ENCODE measurements at regions not wholly inside any gene's neighbourhood (a gene's known extent, or its start where the extent isn't known, plus 50 kb on each side); places are given as distances from the start of the nearest gene placed in this dataset.
A peak's percentile ranks its signal among the peaks of the same experiment; 100 is the strongest.

DNA sequence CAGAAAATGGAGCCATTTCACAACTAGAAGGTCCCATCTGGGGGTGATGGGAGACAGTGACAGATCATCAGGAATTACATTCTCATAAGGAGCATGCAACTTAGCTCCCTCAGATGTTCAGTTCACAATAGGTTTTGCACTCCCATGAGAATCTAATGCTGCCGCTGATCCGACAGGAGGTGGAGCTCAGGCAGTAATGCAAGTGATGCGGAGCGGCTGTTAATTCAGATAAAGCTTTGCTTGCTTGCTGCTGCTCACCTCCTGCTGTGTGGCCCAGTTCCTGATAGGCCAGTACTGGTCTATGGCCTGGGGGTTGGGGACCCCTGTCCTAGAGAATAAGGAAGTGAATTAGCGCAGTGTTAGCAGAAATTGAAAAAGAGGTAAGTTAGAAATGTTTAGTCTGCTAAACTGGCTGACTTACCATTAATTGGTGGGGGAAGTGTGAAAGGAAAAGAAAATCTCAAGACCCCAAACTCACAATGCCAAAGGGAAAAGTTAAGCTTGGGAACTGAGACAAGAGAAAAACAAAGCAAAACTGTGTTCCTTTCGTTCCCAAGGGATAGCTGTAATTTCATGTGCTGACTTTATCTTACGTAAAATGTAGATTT is 76.4 kb downstream of the LYZL2 start (continued):
- TF ChIP-seq, protein P1, sequence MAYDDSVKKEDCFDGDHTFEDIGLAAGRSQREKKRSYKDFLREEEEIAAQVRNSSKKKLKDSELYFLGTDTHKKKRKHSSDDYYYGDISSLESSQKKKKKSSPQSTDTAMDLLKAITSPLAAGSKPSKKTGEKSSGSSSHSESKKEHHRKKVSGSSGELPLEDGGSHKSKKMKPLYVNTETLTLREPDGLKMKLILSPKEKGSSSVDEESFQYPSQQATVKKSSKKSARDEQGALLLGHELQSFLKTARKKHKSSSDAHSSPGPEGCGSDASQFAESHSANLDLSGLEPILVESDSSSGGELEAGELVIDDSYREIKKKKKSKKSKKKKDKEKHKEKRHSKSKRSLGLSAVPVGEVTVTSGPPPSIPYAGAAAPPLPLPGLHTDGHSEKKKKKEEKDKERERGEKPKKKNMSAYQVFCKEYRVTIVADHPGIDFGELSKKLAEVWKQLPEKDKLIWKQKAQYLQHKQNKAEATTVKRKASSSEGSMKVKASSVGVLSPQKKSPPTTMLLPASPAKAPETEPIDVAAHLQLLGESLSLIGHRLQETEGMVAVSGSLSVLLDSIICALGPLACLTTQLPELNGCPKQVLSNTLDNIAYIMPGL (CRISPR knock-in tag; IDR thresholded peaks at IDR 0.05): no peak
- TF ChIP-seq JUN (IDR thresholded peaks at IDR 0.05; ENCODE audit: borderline replicate concordance, low read depth, low read length) (peak; percentile 71), JUN (CRISPR knock-in tag; IDR thresholded peaks at IDR 0.05; ENCODE audit: borderline replicate concordance) (no peak), ZNF780A (CRISPR knock-in tag; IDR thresholded peaks at IDR 0.05) (no peak), SUPT5H (IDR thresholded peaks at IDR 0.05) (0 out of 2 replicates have a peak, but pooled peaks have one; percentile 36), XRCC5 (IDR thresholded peaks at IDR 0.05; ENCODE audit: low read depth, low read length) (0 out of 2 replicates have a peak, but pooled peaks have one; percentile 22), ESRRA (IDR thresholded peaks at IDR 0.05; ENCODE audit: borderline replicate concordance, low read depth) (no peak), CBX2 (IDR thresholded peaks at IDR 0.05; ENCODE audit: insufficient read depth, low read length, poor library complexity, severe bottlenecking) (no peak), SP1 (CRISPR knock-in tag; IDR thresholded peaks at IDR 0.05) (0 out of 2 replicates have a peak, but pooled peaks have one; percentile 33), MCM7 (IDR thresholded peaks at IDR 0.05) (no peak), MED1 (CRISPR knock-in tag; IDR thresholded peaks at IDR 0.05; ENCODE audit: borderline replicate concordance) (no peak), ZNF124 (CRISPR knock-in tag; IDR thresholded peaks at IDR 0.05) (no peak), TEAD1 (CRISPR knock-in tag; IDR thresholded peaks at IDR 0.05) (no peak; a peak in 1 of 4 replicates), ZNF699 (CRISPR knock-in tag; IDR thresholded peaks at IDR 0.05; ENCODE audit: insufficient replicate concordance) (no peak), RBFOX2 (IDR thresholded peaks at IDR 0.05; ENCODE audit: low read depth, low read length) (peak; percentile 56), POLR3G (IDR thresholded peaks at IDR 0.05; ENCODE audit: extremely low read depth, insufficient read length, insufficient replicate concordance) (no peak), POU5F1 (IDR thresholded peaks at IDR 0.05; ENCODE audit: borderline replicate concordance, low read depth, low read length, partially characterized antibody) (no peak), CHD2 (IDR thresholded peaks at IDR 0.05; ENCODE audit: low read depth, low read length) (no peak; the same call in 1 of the 2 replicates), ZNF75A (CRISPR knock-in tag; IDR thresholded peaks at IDR 0.05) (0 out of 2 replicates have a peak, but pooled peaks have one; percentile 11)
- TF ChIP-seq, protein P2, sequence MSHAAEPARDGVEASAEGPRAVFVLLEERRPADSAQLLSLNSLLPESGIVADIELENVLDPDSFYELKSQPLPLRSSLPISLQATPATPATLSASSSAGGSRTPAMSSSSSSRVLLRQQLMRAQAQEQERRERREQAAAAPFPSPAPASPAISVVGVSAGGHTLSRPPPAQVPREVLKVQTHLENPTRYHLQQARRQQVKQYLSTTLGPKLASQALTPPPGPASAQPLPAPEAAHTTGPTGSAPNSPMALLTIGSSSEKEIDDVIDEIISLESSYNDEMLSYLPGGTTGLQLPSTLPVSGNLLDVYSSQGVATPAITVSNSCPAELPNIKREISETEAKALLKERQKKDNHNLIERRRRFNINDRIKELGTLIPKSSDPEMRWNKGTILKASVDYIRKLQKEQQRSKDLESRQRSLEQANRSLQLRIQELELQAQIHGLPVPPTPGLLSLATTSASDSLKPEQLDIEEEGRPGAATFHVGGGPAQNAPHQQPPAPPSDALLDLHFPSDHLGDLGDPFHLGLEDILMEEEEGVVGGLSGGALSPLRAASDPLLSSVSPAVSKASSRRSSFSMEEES (CRISPR knock-in tag; IDR thresholded peaks at IDR 0.05): no peak
- TF ChIP-seq, protein P3, sequence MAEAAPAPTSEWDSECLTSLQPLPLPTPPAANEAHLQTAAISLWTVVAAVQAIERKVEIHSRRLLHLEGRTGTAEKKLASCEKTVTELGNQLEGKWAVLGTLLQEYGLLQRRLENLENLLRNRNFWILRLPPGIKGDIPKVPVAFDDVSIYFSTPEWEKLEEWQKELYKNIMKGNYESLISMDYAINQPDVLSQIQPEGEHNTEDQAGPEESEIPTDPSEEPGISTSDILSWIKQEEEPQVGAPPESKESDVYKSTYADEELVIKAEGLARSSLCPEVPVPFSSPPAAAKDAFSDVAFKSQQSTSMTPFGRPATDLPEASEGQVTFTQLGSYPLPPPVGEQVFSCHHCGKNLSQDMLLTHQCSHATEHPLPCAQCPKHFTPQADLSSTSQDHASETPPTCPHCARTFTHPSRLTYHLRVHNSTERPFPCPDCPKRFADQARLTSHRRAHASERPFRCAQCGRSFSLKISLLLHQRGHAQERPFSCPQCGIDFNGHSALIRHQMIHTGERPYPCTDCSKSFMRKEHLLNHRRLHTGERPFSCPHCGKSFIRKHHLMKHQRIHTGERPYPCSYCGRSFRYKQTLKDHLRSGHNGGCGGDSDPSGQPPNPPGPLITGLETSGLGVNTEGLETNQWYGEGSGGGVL (CRISPR knock-in tag; IDR thresholded peaks at IDR 0.05): no peak
- TF ChIP-seq, protein P4, sequence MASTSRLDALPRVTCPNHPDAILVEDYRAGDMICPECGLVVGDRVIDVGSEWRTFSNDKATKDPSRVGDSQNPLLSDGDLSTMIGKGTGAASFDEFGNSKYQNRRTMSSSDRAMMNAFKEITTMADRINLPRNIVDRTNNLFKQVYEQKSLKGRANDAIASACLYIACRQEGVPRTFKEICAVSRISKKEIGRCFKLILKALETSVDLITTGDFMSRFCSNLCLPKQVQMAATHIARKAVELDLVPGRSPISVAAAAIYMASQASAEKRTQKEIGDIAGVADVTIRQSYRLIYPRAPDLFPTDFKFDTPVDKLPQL (IDR thresholded peaks at IDR 0.05; ENCODE audit: extremely low read depth, insufficient read length): no peak

Measured in K562 (cell line).